GM21526 (cell line): ENCODE measurements at regions not wholly inside any gene's neighbourhood (a gene's known extent, or its start where the extent isn't known, plus 50 kb on each side); places are given as distances from the start of the nearest gene placed in this dataset.

Experiments
- ATAC-seq: cut with Tn5 transposase; IDR thresholded peaks from one replicate; pipeline ENCODE4 v1.9.1; 2021; ENCODE audit warnings: moderate library complexity; ENCODE audit not compliant: unreplicated experiment, low FRiP score

DNA sequence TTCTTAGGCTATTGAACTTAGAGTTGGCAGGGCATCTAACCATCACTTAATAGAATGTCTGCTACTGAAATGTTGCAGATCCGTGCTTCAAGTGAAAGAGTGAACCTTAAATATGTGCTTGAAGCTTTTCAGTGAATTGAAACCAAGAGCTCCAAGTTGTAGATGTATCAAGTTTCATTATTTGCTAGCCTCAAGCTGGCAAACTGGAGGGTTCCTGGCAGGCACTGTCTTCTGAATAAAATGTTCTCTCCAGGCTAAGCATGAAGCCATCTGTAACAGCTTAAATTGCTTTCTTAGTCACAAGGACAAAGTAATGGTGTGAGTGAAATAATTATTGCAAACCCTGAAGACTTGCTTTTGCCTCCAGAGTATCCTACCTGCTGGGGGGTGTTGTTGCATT, 415.0 kb upstream of the SPRY2 start:
- no peak for ATAC-seq

DNA sequence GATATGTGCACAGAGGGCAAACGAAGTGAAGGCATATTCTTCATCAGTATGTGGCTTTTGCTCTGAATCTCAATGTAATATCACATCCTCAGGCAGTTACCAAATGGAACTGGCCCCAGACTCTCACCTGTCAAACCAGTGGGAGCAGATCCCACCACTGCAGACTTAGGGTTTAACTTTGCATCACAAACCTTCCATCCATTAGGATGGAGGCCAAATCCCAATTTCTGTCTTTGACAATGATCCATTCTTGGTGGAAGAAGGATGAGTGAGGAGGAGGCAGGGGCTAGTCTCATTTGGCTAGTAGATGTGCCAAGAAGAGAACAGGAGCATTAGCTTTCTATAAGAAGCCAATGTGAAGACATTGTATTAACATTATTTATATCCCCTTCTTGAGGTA, 413.5 kb upstream of the SPRY2 start:
- ATAC-seq: no peak

DNA sequence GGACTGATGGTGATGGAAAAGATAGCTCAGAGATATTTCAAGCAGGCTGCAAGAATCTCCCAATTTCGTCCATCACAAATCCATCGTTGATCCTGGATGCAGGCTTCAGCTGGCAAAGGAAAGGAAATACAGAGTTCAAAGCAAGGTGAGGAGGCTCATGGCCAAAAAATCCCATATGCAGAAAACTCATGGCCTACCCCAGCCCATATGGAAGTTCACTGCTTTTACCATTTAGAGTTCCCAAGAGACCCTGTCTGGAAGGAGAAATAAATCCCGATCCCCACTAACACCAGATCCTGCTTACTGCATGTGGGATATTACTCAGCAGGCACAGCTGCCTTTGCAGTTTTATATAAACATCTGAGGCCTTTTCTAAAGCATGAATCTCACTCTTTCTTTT, 412.9 kb upstream of the SPRY2 start:
- ATAC-seq: no peak

DNA sequence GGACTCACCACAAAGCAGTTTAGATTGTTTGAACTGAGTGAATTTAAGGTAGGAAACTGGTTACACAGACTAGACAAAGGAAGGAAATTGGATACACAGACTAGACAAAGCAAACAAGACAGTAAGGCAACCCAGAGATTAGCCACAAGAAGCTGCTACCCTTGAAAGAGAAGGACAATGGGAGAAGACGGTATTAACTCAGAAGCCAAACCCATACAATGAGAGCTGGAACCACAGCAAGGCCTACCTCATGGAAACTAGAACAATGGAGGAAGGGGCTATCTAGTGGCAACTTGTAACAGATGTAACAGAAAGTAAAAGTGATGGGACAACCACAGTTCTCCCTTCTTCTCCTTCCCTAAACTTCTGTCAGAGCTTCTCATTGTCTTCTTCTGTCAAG, 410.9 kb upstream of the SPRY2 start:
- ATAC-seq: no peak

DNA sequence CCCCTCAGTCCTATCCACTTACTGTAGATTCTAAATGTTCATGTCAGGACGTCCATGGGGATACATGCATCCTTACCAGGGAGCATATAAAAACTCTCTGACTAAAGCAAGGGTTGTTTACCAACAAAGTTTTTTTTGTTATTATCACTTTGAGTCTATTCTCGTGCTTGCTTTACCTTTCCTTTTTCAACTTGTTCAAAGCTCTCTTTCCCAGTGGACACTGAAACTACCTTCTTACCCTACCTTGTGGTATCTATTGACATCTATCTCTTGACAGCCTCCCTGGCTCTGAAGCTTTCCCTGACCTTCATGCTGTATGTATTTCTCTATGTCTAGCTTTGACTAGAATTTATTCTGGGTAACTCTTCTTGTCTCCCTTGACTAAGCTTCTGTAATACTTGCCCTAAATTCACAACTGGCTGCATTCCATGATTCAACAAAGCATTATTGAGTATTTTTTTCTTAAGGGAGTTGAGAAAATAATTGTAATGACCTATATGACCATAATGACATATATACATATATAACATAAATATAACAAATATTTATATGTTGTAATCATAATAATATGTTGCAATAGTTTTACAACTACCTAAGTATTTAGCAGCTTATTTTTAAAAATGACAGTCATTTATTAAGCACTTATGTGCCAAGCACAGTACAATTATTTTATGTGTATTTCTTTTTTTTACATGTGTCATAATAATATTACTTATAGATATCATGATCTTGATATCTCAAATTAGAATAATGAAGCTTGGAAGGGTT, 403.4 kb upstream of the SPRY2 start:
- ATAC-seq: no peak

DNA sequence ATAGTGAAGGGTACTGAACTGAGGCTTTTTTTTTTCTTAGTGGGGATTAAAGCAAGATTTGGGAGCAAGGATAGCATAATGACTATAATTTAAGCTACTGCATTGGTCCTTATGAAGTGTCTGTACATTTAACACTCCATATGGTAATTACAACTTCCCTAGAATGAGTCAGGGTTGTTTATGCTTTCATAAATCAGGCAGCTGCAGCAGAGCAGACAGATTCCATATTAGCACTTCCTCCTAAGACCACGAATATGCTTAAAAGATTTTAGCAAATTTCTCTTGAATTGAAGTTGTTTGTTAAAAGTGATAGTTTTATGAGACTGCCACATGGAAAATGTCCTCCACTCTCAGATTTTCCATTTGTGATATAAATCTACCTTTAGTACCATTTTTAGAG, 401.1 kb upstream of the SPRY2 start:
- ATAC-seq: no peak

DNA sequence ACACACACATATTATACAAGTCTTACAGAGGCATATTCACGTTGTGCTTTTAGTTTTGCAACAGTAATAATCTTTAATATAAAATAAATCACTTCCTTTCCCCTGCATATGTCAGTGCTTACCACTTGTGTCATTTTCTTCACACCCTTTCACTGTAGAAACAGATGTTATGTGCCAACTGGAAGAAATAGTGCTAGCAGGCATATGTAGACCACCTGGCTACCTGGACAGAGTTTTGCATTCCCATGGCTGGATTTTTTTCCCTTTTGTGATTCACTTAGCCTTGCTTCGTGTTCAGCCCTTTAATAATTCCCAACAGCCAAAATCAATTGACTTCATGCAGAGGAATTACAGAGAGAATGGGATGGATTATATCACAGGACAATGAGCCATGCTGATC, 399.1 kb upstream of the SPRY2 start:
- no peak for ATAC-seq

DNA sequence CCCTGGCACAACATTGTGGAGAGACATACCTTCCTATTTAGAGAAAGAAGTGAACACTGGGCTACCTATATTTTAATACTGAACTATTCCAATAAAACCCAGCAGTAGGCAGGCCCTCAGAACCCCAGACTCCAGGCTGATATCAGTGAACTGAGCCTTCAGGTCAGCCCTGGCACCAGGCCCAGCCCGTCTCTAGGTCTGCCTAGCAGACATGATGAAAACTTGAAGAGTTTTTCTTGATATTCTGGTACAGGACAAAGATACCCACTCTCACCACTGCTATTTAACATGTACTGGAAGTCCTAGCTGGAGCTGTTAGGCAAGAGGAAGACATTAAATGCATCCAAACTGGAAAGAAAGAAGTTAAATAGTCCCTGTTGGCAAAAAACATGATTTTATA, 396.6 kb upstream of the SPRY2 start:
- no peak for ATAC-seq

DNA sequence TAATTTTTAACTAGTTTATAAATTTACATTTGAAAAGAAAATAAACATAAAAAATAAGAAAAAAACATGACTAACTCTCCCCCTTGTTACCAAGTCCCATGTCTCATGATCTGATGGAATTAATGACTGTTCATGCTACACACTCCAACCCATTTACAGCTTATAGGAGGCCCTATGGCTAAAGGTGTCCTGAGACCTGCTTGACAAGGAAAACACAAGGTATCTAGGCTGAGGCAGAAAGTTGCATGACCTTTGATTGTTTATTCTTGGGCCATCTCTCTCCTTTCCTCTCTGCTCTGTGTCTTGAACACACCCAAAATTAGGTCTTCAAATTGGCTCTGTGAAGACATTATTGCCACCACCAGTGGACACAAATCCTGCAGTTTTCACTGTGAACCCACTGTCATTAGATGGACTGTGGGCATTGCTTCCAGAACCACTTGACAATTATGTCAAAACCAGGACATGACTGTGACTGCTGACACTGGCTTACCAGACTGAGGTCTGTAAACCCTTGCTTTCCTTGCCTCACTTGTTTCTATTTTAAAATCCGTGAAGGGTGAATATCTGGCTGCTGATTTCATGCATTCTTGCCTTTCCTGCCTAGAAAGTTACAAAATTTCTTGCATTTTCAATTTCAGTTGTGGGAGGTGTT, 386.5 kb upstream of the SPRY2 start:
- ATAC-seq: no peak

DNA sequence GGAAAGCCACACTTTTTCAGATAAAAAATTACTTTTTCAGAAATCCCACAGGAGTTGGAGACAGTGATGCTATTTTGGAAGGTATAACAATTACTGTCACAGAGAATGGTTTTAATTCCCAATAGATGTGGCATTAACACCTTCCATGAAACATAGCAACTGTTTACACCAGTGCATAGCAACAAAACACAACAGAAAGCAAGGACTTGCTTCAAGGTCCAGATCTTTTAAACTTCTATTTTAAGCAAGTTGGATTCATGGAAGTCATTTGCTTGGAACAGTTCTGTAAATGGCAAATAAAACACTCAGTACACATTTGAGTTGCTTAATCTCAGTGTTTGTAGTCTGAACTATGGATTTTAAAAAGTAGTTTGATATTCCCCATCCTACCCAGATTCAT, 385.9 kb upstream of the SPRY2 start:
- no peak for ATAC-seq

DNA sequence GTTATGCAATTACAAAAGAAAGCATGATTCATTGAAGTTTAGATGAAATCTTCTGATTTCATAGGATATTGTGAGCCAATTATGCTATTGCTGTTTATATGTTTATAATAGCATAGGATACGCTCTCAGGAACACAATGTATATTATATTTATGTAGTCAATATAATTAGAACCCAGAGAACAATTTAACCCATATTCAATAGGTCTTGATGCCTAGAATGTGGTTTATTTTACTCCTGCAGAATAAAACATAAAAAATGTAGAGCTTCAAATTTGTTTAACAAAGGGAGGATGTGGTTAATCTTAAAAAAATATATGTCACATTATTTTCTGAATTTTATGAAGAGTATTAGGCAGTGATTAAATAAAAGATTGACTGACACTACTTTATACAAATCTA, 380.8 kb upstream of the SPRY2 start:
- ATAC-seq: no peak

DNA sequence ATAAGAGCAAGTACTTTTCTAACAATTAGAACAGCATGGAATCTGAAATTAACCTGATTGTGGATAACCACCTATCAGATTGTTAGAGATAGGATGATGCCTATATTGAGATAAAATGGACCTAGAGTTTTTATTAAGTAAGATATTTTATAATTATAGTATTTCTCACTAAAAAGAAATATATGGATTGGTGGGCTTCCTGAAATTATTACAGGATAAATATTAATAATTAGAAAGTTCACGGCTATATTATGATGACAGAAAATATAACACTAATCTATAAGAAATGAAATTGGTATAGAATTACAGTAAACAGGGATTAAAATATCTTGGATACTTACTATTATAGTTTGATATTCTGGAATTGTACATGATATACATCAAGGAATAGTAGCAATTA, 378.0 kb upstream of the SPRY2 start:
- no peak for ATAC-seq

DNA sequence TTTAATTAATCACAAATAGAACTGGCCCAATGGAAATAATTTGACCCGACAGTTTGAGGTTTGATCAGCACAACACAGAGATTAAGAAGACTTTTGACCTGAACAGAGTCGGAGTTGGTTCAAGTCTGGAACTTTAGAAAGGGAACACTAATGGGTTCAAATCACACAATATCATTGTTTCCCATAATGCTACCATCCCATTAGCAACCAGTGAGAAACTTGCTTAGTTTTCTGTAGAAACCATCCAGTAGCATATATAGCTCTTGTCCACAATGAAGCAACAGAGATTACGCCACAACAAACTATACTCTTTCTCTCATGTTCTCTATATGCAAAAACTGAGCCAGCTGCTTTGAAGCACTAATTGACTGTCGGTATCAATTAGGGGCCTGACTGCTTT, 376.9 kb upstream of the SPRY2 start:
- no peak for ATAC-seq

DNA sequence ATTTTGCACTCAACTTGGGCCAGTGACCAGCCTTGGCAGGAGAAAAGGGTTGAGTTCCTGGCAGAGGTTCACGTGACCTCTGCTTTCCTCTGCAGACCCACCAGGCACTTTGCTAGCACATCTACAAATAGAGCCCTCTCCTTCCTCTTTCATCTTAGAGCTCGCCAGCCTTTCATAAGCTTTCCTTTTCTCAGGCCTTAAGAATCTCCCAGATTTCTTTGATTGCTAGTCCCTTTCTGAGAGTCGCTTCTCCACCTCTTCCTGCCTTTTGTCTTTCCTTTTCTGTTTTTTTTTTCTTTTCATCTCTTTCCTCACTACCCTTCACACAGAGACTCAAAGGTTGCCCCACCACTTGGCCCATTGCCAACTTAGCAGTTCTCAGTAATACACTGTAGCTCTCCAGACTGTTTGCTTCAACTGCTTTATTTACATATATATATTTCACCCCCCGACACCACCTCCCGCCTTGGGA, 375.7 kb upstream of the SPRY2 start:
- ATAC-seq: no peak

DNA sequence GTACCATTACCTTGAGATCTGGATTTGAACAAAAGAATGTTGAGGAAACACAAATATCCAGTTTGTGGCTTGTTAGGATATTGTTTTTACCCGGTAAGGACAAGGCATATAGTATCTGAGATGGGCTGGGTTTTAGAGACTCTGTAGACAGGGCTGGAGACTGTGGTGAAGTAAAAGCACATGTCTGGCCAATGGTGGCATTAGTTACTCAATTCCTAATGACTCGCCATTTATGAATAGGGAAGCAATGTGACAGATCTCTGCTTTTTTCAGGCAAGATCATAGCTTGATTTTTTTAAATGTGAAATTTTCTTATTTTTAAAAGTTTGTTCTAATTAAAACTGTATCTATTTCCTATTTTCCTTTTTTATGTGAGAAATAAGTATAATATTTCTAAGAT, 371.1 kb upstream of the SPRY2 start:
- no peak for ATAC-seq

DNA sequence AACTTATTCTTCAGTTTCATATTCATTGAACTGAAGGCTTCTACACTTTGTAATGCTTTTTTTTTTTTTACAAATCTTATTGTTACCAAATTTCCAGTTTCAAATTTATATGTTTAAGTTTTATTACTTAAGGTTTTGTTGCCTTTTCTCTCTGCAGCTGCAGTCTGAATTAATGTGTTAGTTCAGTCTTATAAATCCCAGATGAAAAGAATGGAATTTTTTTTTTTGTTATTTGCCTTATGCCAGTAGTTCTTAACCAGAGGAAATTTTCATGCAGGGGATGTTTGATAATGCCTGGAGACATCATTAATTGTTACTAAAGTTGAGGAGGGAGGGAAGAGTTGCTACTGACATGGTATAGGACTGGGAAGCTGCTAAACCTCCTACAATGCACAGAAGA, 367.9 kb upstream of the SPRY2 start:
- ATAC-seq: no peak

DNA sequence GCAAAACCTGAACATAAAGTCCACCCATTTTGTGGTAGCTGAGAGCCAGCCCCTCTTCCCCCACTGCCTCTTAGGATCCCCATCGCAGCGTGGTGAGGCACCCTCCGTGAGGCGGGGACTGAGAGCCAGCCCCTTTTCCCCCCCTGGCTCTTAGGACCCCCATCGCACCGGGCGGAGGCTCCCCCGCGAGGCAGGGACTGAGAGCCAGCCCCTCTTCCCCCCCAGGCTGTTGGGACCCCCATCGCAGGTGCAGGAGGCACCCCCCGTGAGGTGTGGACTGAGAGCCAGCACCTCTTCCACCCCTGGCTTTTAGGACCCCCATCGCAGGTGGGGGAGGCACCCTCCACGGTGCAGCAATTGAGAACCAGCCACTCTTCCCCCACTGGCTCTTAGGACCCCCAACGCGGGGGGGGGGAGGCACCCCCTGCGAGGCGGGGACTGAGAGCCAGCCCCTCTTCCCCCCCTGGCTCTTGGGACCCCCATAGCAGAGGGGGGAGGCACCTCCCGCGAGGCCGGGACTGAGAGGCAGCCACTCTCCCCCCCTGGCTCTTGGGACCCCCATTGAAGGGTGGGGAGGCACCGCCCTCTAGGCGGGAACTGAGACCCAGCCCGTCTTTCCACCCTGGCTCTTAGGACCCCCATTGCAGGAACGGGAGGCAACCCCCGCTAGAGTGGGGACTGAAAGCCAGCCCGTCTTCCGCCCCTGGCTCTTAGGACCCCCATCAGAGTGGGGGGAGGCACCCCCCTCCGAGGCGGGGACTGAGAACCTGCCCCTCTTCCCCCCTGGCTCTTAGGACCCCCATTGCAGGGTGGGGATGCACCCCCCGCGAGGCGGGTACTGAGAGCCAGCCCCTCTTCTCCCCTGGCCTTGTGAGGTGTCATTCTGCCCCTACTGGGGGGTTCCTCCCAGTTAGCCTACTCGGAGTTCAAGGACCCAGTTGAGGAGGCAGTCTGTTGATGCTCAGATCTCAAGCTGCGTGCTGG, 366.4 kb upstream of the SPRY2 start:
- ATAC-seq: no peak

DNA sequence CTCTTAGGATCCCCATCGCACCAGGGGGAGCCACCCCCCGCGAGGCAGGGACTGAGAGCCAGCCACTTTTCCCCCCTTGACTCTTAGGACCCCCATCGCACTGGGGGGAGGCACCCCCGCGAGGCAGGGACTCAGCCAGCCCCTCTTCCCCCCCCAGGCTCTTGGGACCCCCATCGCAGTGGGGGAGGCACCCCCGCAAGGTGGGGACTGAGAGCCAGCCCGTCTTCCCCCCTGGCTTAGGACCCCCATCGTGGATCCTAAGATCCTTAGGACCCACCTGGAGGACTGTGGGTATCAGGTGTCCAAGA, 365.2 kb upstream of the SPRY2 start:
- no peak for ATAC-seq

DNA sequence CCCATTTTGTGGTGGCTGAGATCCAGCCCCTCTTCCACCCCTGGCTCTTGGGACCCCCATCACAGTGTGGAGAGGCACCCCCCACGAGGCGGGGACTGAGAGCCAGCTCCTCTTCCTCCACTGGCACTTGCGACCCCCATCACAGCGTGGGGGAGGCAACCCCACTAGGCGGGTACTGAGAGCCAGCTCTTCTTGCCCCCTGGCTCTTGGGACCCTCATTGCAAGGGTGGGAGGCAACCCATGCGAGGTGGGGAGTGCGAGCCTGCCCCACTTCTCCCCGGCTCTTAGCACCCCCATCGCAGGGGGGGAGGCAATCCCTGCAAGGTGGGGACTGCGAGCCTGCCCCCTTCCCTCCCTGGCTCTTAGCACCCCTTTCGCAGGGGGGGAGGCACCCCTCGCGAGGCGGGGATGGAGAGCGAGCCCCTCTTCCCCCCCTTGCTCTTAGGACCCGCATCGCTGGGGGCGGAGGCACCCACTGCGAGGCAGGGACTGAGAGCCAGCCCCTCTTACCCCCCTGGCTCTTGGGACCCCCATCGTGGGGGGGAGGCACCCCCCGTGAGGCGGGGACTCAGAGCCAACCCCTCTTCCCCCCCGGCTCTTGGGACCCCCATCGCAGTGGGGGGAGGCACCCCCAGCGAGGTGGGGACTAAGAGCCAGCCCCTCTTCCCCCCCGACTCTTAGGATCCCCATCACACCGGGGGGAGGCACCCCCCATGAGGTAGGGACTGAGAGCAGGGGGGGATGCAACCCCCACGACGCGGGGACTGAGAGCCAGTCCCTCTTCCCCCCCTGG, 364.6 kb upstream of the SPRY2 start:
- ATAC-seq: no peak

DNA sequence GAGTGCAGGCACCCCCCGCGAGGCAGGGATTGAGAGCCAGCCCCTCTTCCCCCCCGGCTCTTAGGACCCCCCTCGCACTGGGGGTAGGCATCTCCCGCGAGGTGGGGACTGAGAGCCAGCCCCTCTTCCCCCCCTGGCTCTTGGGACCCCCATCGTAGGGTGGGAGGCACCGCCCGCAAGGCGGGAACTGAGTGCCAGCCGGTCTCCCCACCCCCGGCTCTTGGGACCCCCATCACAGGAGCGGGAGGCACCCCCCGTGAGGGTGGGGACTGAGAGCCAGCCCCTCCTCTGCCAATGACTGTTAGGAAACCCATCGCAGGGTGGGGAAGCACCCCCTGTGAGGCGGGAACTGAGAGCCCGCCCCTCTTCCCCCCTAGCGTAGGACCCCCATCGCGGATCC, 363.4 kb upstream of the SPRY2 start:
- ATAC-seq: no peak

DNA sequence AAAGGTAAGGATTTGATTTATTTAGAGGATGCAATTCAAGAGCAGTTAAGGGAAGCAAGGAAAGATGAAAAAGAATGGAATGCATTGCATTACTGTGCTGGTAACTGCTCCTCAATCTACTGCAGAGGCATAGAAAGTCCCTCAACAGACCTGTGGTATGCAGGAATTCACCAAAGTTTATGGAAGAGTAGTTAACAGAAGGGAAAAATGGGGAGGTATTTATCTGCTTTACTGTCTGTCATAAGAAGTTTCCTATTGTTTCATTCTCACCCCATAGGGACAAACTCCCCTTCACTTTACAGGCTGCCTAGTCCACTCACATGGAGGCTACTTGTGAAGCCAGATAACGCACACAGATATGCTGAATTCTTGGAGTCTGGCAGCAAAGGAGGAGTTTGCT, 354.9 kb upstream of the SPRY2 start:
- no peak for ATAC-seq
